Fibroblast of pulmonary artery (primary cell): ENCODE measurements at regions not wholly inside any gene's neighbourhood (a gene's known extent, or its start where the extent isn't known, plus 50 kb on each side); places are given as distances from the start of the nearest gene placed in this dataset.

Source experiments
- DNase-seq: peaks from one replicate; pipeline ENCODE4 v3.0.0-alpha.2; 2010; ENCODE audit warnings: low read depth
- H3K4me3 ChIP-seq: replicated peaks from 2 replicates; pipeline ENCODE4 v1.5.1; 2011; ENCODE audit warnings: low read depth, mild to moderate bottlenecking, control low read depth, low read length, moderate library complexity
- TF ChIP-seq, protein P1 (sequence below): IDR thresholded peaks from 2 replicates; pipeline ENCODE4 v1.5.1; 2011; ENCODE audit warnings: mild to moderate bottlenecking, control low read depth, low read length, inconsistent platforms; ENCODE audit errors: missing control alignments

- no peak for DNase-seq
- TF ChIP-seq, protein P1, sequence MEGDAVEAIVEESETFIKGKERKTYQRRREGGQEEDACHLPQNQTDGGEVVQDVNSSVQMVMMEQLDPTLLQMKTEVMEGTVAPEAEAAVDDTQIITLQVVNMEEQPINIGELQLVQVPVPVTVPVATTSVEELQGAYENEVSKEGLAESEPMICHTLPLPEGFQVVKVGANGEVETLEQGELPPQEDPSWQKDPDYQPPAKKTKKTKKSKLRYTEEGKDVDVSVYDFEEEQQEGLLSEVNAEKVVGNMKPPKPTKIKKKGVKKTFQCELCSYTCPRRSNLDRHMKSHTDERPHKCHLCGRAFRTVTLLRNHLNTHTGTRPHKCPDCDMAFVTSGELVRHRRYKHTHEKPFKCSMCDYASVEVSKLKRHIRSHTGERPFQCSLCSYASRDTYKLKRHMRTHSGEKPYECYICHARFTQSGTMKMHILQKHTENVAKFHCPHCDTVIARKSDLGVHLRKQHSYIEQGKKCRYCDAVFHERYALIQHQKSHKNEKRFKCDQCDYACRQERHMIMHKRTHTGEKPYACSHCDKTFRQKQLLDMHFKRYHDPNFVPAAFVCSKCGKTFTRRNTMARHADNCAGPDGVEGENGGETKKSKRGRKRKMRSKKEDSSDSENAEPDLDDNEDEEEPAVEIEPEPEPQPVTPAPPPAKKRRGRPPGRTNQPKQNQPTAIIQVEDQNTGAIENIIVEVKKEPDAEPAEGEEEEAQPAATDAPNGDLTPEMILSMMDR, result no peak
- no peak overlapping the region for H3K4me3 ChIP-seq
These were observed 883.0 kb downstream of the LRRTM4 start for GRCh38 chr2:76639171-76639680.

DNA sequence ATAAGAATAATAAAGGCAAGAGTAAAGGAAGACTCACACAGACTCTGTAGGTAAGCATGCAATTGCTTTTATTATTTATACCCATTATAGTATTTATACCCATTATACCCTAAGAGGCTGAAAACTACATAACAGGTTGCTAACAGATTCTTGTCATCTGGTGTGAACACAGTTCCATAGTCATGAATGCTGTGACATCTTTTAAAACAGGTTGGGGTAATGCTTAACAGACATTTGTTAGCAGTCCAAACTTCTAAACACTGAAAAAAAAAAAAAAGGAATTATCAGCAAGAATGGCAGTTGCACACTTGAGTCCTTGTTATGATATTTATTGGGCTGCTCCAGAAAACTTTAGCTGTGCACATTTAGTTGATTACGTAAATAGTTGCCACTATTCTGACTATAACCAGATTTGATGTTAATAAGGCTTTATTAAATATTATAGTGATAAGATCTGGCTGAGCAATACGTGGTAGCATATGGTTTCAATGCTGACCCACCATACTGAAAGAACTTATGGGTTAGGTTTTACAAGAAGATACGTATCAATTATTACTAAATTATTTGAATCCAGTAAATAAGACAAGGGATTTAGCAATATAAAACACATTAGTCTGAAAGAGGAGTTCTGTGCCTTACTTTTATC lies 888.8 kb downstream of the LRRTM4 start:
- TF ChIP-seq, protein P1, result no peak
- no peak for DNase-seq
- H3K4me3 ChIP-seq, result no peak overlapping the region

DNA sequence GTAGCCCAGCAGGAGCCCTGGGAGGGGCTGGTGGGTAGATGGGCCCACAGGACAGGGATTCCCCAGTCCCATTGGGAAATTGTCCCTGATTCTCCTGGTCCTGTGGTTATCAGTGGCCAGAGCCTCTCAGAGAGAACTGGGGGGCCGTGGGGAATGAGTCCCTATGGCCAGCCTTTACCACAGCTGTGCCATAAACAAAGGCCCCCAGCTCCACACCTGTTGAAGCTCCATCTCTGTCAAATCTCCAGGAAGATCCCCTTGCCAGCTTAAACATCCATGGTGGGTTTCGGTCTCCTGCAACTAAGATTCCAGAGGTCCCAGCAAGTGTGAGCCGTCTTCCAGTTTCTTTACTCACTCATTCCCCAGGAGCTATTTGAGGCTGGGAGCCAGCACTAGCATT lies 897.1 kb downstream of the LRRTM4 start:
- TF ChIP-seq, protein P1, result no peak
- no peak for DNase-seq
- no peak overlapping the region for H3K4me3 ChIP-seq

- no peak for DNase-seq
- H3K4me3 ChIP-seq, result no peak overlapping the region
- TF ChIP-seq, protein P1, result no peak
These were observed 902.6 kb upstream of the GCFC2 start for GRCh38 chr2:76613330-76613729.

DNA sequence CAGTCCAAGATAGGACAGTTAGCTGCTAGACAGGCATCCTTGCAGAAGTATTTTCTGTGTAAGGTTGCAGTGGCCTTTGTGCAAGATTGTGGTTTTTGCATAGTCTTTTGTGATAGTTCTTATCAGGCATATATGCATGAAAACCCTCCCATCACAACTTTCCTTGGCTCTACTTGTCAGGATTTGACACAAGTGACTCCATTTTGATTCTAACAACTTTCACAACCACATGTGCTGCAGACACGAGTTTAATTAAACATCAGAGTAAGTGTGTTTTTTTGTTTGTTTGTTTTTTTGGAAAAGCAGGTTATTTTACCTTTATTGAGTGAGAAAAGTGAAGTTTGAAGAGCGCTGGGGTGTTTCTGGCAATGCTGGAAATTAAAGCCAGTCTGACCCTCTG lies 902.0 kb upstream of the GCFC2 start:
- H3K4me3 ChIP-seq, result no peak overlapping the region
- DNase-seq, result no peak
- TF ChIP-seq, protein P1, result no peak

DNA sequence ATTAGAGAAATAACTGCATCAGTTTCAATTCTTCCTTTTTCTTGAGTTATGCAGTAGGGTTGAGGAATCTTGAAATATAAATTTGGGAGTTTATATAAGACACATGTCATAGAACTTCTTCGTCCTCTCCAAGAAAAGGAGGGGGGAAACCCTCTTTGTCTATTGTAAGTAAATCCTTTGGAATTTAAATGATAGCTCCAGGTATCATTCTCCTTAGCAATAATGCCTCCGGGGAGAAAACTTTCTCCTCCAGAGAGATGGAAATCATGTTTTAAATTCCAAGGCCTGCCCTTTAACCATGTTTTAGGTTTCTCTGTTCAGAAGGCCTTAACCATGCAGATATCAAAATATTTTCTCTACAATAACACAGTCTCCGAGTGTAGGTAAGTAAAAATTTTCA lies 899.7 kb upstream of the GCFC2 start:
- TF ChIP-seq, protein P1, result no peak
- no peak for DNase-seq
- no peak overlapping the region for H3K4me3 ChIP-seq
